ENCODE measurements at regions not wholly inside any gene's neighbourhood (a gene's known extent, or its start where the extent isn't known, plus 50 kb on each side); places are given as distances from the start of the nearest gene placed in this dataset.

DNA sequence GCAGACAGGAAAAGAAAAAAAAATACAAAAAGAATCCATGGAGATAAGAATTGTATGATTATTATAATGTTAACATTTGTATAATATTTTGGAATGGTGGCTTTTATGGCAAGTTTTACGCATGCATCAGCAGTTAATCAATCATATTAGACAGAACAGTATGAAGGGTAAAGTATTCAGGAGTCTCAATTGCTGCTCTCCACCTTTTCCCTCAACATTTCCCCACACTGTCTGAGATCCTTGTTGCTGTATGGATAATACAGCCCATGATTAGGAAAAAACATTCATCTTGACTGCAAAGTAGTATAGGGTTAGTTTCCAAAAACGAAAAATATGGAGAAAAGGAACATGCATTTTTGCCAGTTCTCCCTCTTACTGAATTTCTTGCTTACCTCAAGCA, 755.3 kb upstream of the ARPP21 start:
- no peak for DNase-seq (ENCODE audit: low spot score, unreplicated experiment)
- TF ChIP-seq, protein P1, sequence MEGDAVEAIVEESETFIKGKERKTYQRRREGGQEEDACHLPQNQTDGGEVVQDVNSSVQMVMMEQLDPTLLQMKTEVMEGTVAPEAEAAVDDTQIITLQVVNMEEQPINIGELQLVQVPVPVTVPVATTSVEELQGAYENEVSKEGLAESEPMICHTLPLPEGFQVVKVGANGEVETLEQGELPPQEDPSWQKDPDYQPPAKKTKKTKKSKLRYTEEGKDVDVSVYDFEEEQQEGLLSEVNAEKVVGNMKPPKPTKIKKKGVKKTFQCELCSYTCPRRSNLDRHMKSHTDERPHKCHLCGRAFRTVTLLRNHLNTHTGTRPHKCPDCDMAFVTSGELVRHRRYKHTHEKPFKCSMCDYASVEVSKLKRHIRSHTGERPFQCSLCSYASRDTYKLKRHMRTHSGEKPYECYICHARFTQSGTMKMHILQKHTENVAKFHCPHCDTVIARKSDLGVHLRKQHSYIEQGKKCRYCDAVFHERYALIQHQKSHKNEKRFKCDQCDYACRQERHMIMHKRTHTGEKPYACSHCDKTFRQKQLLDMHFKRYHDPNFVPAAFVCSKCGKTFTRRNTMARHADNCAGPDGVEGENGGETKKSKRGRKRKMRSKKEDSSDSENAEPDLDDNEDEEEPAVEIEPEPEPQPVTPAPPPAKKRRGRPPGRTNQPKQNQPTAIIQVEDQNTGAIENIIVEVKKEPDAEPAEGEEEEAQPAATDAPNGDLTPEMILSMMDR (IDR thresholded peaks at IDR 0.05; ENCODE audit: unreplicated experiment) = no peak
- Mint-ChIP-seq H3K9me3 (ENCODE audit: low read depth) (no peaks in the 10 kb centered on the region), H3K27ac (no peak overlapping the region), H3K4me1 (ENCODE audit: low read depth) (no peaks in the 10 kb centered on the region), H3K4me3 (ENCODE audit: low read depth) (no peak overlapping the region), H3K27me3 (no peaks in the 10 kb centered on the region), H3K36me3 (ENCODE audit: insufficient read depth) (no peaks in the 10 kb centered on the region)

DNA sequence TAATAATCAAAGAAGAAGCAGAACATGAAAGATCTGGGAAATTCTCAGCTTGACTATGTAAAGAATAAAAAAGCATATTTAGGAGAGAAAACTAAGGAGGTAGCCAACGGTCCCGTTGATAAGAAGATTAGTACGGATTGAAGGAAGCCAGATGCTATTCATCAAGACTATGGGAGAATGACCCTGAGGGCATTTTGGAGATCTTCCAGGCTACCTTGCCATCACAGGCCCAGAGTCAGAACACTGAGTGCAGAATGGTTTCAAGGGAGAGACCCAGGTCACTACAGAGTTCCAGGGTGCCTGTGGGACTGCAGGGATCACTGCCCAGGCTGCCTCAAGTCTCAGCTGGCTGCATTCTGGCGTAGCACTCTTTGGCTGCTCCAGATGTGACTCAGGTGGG, 752.9 kb upstream of the ARPP21 start:
- H3K36me3 Mint-ChIP-seq (ENCODE audit: insufficient read depth) = no peaks in the 10 kb centered on the region
- no peak overlapping the region for H3K27ac Mint-ChIP-seq
- peaks cover 3% of the 10 kb centered on the region for H3K4me1 Mint-ChIP-seq (ENCODE audit: low read depth)
- no peak overlapping the region for H3K4me3 Mint-ChIP-seq (ENCODE audit: low read depth)
- H3K27me3 Mint-ChIP-seq = no peaks in the 10 kb centered on the region
- TF ChIP-seq, protein P1 (IDR thresholded peaks at IDR 0.05; ENCODE audit: unreplicated experiment) = no peak
- no peaks in the 10 kb centered on the region for H3K9me3 Mint-ChIP-seq (ENCODE audit: low read depth)
- DNase-seq (ENCODE audit: low spot score, unreplicated experiment) = no peak

DNA sequence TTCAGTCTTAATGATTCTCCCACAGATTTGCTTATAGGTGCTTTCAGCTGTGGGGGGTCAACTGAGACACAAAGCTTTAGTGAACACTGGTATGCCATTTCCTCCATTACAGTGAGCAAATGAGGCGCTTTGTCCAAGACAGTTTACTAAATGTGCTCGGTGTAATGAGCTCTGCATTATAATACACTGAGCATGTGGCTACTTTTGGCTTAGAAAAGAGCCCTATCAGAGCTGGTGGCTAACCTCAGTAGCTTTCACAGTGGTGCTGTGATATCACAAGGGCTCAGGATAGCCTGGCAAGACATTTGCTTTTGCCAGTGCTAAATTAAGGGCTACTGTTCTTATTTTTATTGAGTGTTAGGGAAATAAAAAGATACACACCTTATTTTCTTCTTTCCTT, 749.7 kb upstream of the ARPP21 start:
- Mint-ChIP-seq H3K4me3 (ENCODE audit: low read depth) (no peak overlapping the region), H3K27ac (no peak overlapping the region), H3K4me1 (ENCODE audit: low read depth) (peaks cover 3% of the 10 kb centered on the region), H3K36me3 (ENCODE audit: insufficient read depth) (no peaks in the 10 kb centered on the region), H3K27me3 (no peaks in the 10 kb centered on the region), H3K9me3 (ENCODE audit: low read depth) (no peaks in the 10 kb centered on the region)
- no peak for DNase-seq (ENCODE audit: low spot score, unreplicated experiment)
- TF ChIP-seq, protein P1 (IDR thresholded peaks at IDR 0.05; ENCODE audit: unreplicated experiment) = no peak

DNA sequence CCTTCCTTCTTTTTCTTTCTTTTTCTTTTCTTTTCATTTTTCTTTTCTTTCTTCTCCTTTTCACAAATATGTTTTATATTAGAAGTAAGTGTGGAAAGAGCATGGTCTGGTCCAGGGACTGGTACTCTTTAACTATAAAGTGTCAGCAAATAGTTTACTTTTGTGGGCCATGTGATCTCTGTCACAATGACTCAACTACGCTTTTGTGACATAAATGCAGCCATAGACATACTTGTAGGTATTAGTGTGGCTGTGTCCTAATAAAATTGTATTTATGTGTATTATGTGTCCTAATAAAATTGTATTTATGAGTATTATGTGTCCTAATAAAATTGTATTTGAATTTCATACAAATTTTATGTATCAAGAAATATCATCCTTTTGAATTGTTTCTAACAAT, 749.1 kb upstream of the ARPP21 start:
- DNase-seq (ENCODE audit: low spot score, unreplicated experiment) = no peak
- TF ChIP-seq, protein P1 (IDR thresholded peaks at IDR 0.05; ENCODE audit: unreplicated experiment) = no peak
- Mint-ChIP-seq H3K4me1 (ENCODE audit: low read depth) (peaks cover 3% of the 10 kb centered on the region), H3K4me3 (ENCODE audit: low read depth) (no peak overlapping the region), H3K9me3 (ENCODE audit: low read depth) (no peaks in the 10 kb centered on the region), H3K27me3 (no peaks in the 10 kb centered on the region), H3K36me3 (ENCODE audit: insufficient read depth) (no peaks in the 10 kb centered on the region), H3K27ac (no peak overlapping the region)

DNA sequence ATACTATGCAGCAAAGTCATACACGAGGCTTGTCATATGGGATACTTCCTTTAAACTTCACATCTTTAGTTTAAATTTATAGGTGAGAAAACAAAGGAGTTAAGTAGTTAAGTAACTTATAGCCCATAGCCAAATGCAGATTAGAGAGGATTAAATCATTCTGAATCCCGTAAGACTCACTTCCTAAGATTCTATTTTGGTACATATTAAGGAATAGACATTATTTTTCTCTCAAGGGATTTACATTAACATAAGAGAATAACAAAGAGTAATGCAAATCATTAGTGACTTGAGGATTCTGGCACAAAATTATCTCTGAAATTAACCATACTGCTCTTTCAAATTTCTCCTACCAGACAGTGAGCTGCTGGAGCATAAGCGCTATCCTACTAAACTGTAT, 747.4 kb upstream of the ARPP21 start:
- Mint-ChIP-seq H3K4me3 (ENCODE audit: low read depth) (no peak overlapping the region), H3K27ac (no peak overlapping the region), H3K27me3 (no peaks in the 10 kb centered on the region), H3K9me3 (ENCODE audit: low read depth) (no peaks in the 10 kb centered on the region), H3K4me1 (ENCODE audit: low read depth) (peaks cover 3% of the 10 kb centered on the region), H3K36me3 (ENCODE audit: insufficient read depth) (no peaks in the 10 kb centered on the region)
- DNase-seq (ENCODE audit: low spot score, unreplicated experiment) = no peak
- TF ChIP-seq, protein P1 (IDR thresholded peaks at IDR 0.05; ENCODE audit: unreplicated experiment) = no peak
